A549 (cell line): ENCODE measurements at regions not wholly inside any gene's neighbourhood (a gene's known extent, or its start where the extent isn't known, plus 50 kb on each side); places are given as distances from the start of the nearest gene placed in this dataset.

ENCODE experiments used
- ATAC-seq, 2 experiments: fragments of 200-7000 bp in 1 of 2; fragments of >200 bp in 1 of 2; cut with Nextera tagmentation in 1 of 2; cut with Tn5 transposase in 1 of 2; 3 replicates each; pipeline versions ENCODE4 v1.8.0 to v1.9.1; 2018 to 2020; ENCODE audit warnings: mild to moderate bottlenecking in 1 of 2, moderate library complexity in 1 of 2
- CTCF ChIA-PET: fragments of 300-600 bp; sonication (Branson Sonifier 250); formaldehyde crosslinking; extraction: SDS; loops from one replicate; lab custom pipeline; 2021; ENCODE audit warnings: antibody characterized with exemption, inconsistent platforms; lab: Yijun Ruan, JAX
- POLR2A ChIA-PET: fragments of 350-600 bp; formaldehyde crosslinking; extraction: SDS; loops from one replicate; lab custom pipeline; 2021; ENCODE audit warnings: antibody characterized with exemption, inconsistent platforms; lab: Yijun Ruan, JAX
- DNase-seq, 2 experiments: peaks; one replicate each; pipeline versions ENCODE4 v3.0.0 to v3.0.0-alpha.2; 2011 to 2016; ENCODE audit warnings: low read depth in 1 of 2, low spot score in 1 of 2
- FAIRE-seq: peaks from 2 replicates; lab custom pipeline; 2011; peaks lifted over from hg19 to GRCh38; lab: Jason Lieb, UNC
- H3K27ac ChIP-seq, 2 experiments: fragments of >200 bp; sonication (Bioruptor Twin); formaldehyde crosslinking; 3 replicates each; pipeline ENCODE4 v1.5.1; 2016 to 2017
- H3K4me1 ChIP-seq: fragments of >200 bp; sonication (Bioruptor Twin); formaldehyde crosslinking; 3 replicates; pipeline ENCODE4 v1.6.1; 2016
- H3K4me2 ChIP-seq: fragments of >200 bp; sonication (Bioruptor Twin); formaldehyde crosslinking; 3 replicates; pipeline ENCODE4 v1.6.1; 2016
- H3K4me3 ChIP-seq: fragments of >200 bp; sonication (Bioruptor Twin); formaldehyde crosslinking; 3 replicates; pipeline ENCODE4 v1.5.1; 2016
- H3K9me3 ChIP-seq: fragments of >200 bp; sonication (Bioruptor Twin); formaldehyde crosslinking; 3 replicates; pipeline ENCODE4 v1.6.1; 2016
- CHD4 ChIP-seq: fragments of 200-600 bp; sonication (generic); IDR thresholded peaks from 2 replicates; pipeline ENCODE4 v1.6.1; 2016; ENCODE audit warnings: antibody characterized with exemption, mild to moderate bottlenecking, borderline replicate concordance
- FOSL2 ChIP-seq, 2 experiments: fragments of 450-650 bp in 1 of 2; fragments of >200 bp in 1 of 2; sonication (Bioruptor Twin) in 1 of 2; formaldehyde crosslinking; IDR thresholded peaks; 2 replicates each; pipeline versions ENCODE4 v1.5.0 to v1.6.1; 2016 to 2020; ENCODE audit warnings: mild to moderate bottlenecking in 1 of 2, moderate library complexity in 1 of 2
- HMGXB4 ChIP-seq: fragments of 250-450 bp; sonication (Bioruptor Pico); IDR thresholded peaks from 2 replicates; pipeline ENCODE4 v1.5.0; 2021; ENCODE audit warnings: mild to moderate bottlenecking, moderate library complexity, borderline replicate concordance
- HOXB13 ChIP-seq: fragments of 250-450 bp; sonication (Bioruptor Pico); IDR thresholded peaks from 2 replicates; pipeline ENCODE4 v1.5.0; 2020; ENCODE audit warnings: low read depth, mild to moderate bottlenecking, moderate library complexity
- JUN ChIP-seq, 2 experiments: fragments of >200 bp; sonication (Bioruptor Twin); formaldehyde crosslinking; IDR thresholded peaks; 2 replicates in 1 of 2; 3 replicates in 1 of 2; pipeline ENCODE4 v1.6.1; 2016 to 2017
- MAFK ChIP-seq: fragments of 450-650 bp; IDR thresholded peaks from 2 replicates; pipeline ENCODE4 v1.6.1; 2014; ENCODE audit not compliant: partially characterized antibody
- MAZ ChIP-seq: fragments of 150-350 bp; IDR thresholded peaks from 2 replicates; pipeline ENCODE4 v1.6.1; 2014; ENCODE audit warnings: antibody characterized with exemption, low read depth, low read length, borderline replicate concordance
- NFE2L2 ChIP-seq: fragments of 150-350 bp; conservative IDR thresholded peaks from 2 replicates; pipeline ENCODE4 v1.6.1; 2014; ENCODE audit warnings: low read length
- NPAS2 ChIP-seq: fragments of 250-450 bp; sonication (Bioruptor Pico); IDR thresholded peaks from 2 replicates; pipeline ENCODE4 v1.8.0; 2022; ENCODE audit warnings: mild to moderate bottlenecking, moderate library complexity, borderline replicate concordance
- NR3C1 ChIP-seq: fragments of >200 bp; sonication (Bioruptor Twin); formaldehyde crosslinking; IDR thresholded peaks from 3 replicates; pipeline ENCODE4 v1.6.1; 2017
- PBX3 ChIP-seq: IDR thresholded peaks from 2 replicates; pipeline ENCODE4 v1.6.1; 2012
- PHF8 ChIP-seq: fragments of 200-600 bp; sonication (generic); IDR thresholded peaks from 2 replicates; pipeline ENCODE4 v1.6.1; 2016; ENCODE audit warnings: low read depth, mild to moderate bottlenecking, antibody characterized with exemption, moderate library complexity, borderline replicate concordance
- POLR2AphosphoS2 ChIP-seq: conservative IDR thresholded peaks from 2 replicates; pipeline ENCODE4 v1.6.1; 2012; ENCODE audit warnings: low read length, improper control_type of control experiment, inconsistent platforms
- RAD21 ChIP-seq, 2 experiments: fragments of >200 bp in 1 of 2; sonication (Bioruptor Twin) in 1 of 2; formaldehyde crosslinking in 1 of 2; IDR thresholded peaks in 1 of 2; conservative IDR thresholded peaks in 1 of 2; 2 replicates in 1 of 2; 3 replicates in 1 of 2; pipeline ENCODE4 v1.6.1; 2012 to 2018; ENCODE audit warnings: inconsistent platforms in 1 of 2
- REST ChIP-seq: fragments of 200-600 bp; sonication (generic); IDR thresholded peaks from 2 replicates; pipeline ENCODE4 v1.6.1; 2016; ENCODE audit warnings: antibody characterized with exemption, mild to moderate bottlenecking, moderate library complexity
- RNF2 ChIP-seq: fragments of 200-600 bp; sonication (generic); IDR thresholded peaks from 2 replicates; pipeline ENCODE4 v1.6.1; 2016; ENCODE audit warnings: low read depth, mild to moderate bottlenecking, antibody characterized with exemption, moderate library complexity, borderline replicate concordance
- ZC3H11A ChIP-seq: fragments of 450-650 bp; IDR thresholded peaks from 2 replicates; pipeline ENCODE4 v1.6.1; 2014; ENCODE audit warnings: antibody characterized with exemption, mild to moderate bottlenecking
- ZFP36 ChIP-seq: fragments of 450-650 bp; IDR thresholded peaks from 2 replicates; pipeline ENCODE4 v1.6.1; 2014; ENCODE audit warnings: borderline replicate concordance; ENCODE audit not compliant: partially characterized antibody
- WGBS: methylation state at CpG from one replicate; pipeline ENCODE4 v1.1.6; 2017; ENCODE audit errors: missing lambda C conversion rate; 5-methylcytosine and 5-hydroxymethylcytosine counted together
- TF ChIP-seq, protein P1 (sequence below): fragments of 150-350 bp; IDR thresholded peaks from 2 replicates; pipeline ENCODE4 v1.6.1; 2014; ENCODE audit warnings: low read depth, mild to moderate bottlenecking, low read length
- TF ChIP-seq, protein P2 (sequence below): IDR thresholded peaks from 2 replicates; pipeline ENCODE4 v1.6.1; 2012; ENCODE audit warnings: low read depth, borderline replicate concordance

GRCh38 chr4:43241104-43241503 is 348.6 kb downstream of the GRXCR1 start:
- H3K4me1 ChIP-seq: no peaks in the 10 kb centered on the region
- CTCF ChIA-PET: no interaction called here
- POLR2A ChIA-PET: no interaction called here
- no peak overlapping the region for H3K4me3 ChIP-seq
- no peak for TF ChIP-seq ZC3H11A
- ATAC-seq: no peak
- no peak overlapping the region for H3K27ac ChIP-seq
- FAIRE-seq: no peak
- H3K9me3 ChIP-seq: no peaks in the 10 kb centered on the region
- no peak for DNase-seq
- H3K4me2 ChIP-seq: no peak overlapping the region

DNA sequence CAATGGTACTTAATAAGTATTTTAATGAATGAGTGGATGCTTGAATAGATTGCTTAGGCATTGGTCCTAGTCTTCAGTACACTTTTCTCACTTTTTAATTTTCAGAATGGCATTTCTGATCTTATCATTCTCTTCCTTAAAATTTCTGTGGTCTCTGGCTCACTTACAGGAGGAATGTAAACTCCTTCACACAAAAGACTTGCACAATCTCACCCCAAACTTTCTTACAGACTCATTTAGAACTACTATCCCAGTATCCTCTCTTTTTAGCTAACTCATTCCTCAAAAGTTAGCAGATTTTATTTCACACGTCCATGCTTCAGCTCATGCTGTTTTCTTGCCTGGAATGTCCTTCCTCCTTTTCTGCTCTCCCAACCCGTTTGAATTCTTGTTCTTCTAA is 350.1 kb downstream of the GRXCR1 start:
- Histone ChIP-seq H3K9me3 (no peaks in the 10 kb centered on the region), H3K27ac (no peak overlapping the region), H3K4me3 (no peak overlapping the region), H3K4me2 (no peak overlapping the region), H3K4me1 (no peaks in the 10 kb centered on the region)
- FAIRE-seq (no peak), ATAC-seq (no peak), DNase-seq (no peak)
- 4% methylated on average over 2 of the region's 2 CpGs for WGBS
- no peak for TF ChIP-seq ZFP36
- TF ChIP-seq RAD21 (conservative IDR thresholded peaks at IDR 0.05 in 1 of 2, IDR thresholded peaks at IDR 0.05 in 1 of 2): no peak
- TF ChIP-seq PBX3: no peak
- TF ChIP-seq POLR2AphosphoS2: no peak
- TF ChIP-seq NPAS2 (CRISPR knock-in tag): no peak
- TF ChIP-seq FOSL2 (IDR thresholded peaks at IDR 0.05): no peak
- TF ChIP-seq FOSL2 (CRISPR knock-in tag; IDR thresholded peaks at IDR 0.05): no peak
- TF ChIP-seq, protein P1, sequence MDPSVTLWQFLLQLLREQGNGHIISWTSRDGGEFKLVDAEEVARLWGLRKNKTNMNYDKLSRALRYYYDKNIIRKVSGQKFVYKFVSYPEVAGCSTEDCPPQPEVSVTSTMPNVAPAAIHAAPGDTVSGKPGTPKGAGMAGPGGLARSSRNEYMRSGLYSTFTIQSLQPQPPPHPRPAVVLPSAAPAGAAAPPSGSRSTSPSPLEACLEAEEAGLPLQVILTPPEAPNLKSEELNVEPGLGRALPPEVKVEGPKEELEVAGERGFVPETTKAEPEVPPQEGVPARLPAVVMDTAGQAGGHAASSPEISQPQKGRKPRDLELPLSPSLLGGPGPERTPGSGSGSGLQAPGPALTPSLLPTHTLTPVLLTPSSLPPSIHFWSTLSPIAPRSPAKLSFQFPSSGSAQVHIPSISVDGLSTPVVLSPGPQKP: no peak
- TF ChIP-seq, protein P2, sequence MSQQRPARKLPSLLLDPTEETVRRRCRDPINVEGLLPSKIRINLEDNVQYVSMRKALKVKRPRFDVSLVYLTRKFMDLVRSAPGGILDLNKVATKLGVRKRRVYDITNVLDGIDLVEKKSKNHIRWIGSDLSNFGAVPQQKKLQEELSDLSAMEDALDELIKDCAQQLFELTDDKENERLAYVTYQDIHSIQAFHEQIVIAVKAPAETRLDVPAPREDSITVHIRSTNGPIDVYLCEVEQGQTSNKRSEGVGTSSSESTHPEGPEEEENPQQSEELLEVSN: no peak
- TF ChIP-seq RNF2: no peak
- no peak for TF ChIP-seq REST
- TF ChIP-seq PHF8: no peak
- TF ChIP-seq HMGXB4: no peak
- no peak for TF ChIP-seq JUN (IDR thresholded peaks at IDR 0.05)
- TF ChIP-seq CHD4: no peak
- TF ChIP-seq HOXB13: no peak
- TF ChIP-seq MAFK: no peak
- no peak for TF ChIP-seq NR3C1
- TF ChIP-seq MAZ: no peak
- no peak for TF ChIP-seq NFE2L2
- ChIA-PET POLR2A (no interaction called here), CTCF (no interaction called here)
